ENCODE measurements at regions not wholly inside any gene's neighbourhood (a gene's known extent, or its start where the extent isn't known, plus 50 kb on each side); places are given as distances from the start of the nearest gene placed in this dataset.

GRCh38 chr20:24165301-24166122 lies 176.9 kb upstream of the GGTLC1 start:
- no peak for DNase-seq

DNA sequence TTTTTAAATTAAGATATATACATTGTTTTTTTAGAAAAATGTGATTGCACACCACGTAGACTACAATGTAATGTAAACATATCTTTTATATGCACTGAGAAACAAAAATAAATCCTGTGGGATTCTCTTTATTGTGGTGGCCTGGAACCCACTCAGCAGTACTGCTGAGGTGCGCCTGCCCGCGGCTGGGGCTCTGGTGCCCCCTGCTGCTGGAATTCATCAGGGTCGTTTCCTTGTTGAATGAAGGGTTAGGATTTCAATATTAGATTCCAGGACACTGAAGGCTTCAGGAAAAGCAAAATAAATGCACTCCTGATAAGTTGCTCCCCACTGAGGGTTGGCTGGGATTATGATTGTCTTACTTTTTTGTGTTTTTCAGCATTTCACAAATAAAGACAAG lies 175.8 kb upstream of the GGTLC1 start:
- DNase-seq, result peak; percentile 48 to 57

GRCh38 chr20:24163506-24163905 lies 174.9 kb upstream of the GGTLC1 start:
- DNase-seq, result no peak

DNA sequence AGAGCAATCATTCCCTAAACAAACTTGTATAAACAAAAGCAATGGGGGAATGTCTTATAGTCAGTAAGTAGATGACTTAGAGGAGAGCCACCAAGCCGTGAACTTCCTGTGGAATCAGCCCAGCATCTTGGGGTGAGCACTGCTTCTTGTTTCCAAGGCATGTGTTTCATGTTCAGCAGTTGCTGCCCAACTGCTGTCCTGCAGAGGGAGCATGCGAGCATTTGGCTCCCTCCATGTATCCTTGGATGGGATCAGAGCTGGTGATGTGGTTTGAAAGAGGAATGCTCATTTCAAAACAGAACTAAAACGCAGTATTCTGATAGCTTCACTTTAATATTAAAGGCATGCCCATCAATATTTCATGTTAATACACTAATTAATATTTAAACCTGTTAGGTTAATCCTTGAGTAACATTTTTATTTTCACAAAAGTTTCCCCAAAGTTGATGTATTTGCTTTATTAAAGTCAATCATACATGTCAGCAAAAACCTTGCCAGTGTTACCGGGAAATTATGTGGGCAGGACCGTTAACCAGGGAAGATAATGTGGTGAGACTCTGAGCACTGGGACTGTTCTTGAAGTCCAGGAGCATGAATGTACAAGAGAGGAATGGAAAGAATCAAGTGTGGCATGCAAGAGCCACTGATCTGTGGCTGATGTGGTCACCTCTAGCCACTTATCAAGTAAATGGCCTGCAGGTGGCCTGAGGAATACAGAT lies 172.1 kb upstream of the GGTLC1 start:
- peak; percentile 27 to 34 for DNase-seq

- no peak for DNase-seq
These were observed 169.7 kb upstream of the GGTLC1 start for GRCh38 chr20:24158281-24158680.

GRCh38 chr20:24157213-24157612 lies 168.6 kb upstream of the GGTLC1 start:
- peak in 1 of 2 experiments; percentile 40 for DNase-seq

DNA sequence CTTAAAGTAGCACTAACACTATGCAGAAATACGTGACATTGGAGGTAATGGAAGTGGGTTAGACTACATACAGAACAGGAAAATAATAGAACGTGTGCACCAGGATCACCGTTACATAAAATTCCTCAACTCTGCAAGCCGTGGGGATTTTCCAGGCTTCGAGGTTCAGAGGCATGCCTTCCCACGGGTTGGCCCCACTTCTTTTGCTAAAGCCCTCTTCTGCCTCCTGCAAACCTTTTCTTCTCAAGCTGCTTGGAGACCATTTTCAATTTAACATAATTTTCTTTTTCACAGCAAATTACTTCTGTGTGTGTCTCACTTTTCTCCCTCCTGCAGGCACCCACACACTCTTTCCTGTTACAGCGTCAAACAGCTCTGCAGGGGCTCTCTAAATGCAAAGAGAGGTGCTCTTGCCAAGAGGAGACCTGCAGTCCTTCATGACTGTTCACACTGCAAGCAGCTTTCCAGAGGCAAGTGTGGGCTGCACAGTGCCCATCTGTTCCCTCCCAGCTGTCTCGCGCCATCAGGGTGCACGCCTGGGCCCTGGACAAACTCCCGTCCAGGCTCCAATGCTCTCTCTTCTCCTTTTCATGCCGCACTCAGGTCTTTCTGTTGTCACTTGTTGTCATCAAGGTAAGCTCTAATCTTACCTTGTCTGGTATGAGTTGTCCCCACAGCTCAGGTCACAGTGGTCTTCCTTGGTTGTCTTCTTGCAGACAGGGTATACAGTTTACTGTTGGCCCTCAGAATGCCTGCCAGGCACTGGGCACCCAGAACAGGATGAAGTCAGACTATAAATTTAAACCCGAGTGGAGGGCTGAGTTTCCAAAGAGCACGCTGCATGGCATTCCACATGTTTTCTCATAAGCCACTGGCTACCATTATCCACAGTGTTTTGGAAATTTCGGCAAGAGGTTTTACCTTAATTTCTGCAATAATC lies 164.8 kb upstream of the GGTLC1 start:
- DNase-seq, result no peak

GRCh38 chr20:24151621-24152294 lies 163.2 kb upstream of the GGTLC1 start:
- DNase-seq, result no peak

DNA sequence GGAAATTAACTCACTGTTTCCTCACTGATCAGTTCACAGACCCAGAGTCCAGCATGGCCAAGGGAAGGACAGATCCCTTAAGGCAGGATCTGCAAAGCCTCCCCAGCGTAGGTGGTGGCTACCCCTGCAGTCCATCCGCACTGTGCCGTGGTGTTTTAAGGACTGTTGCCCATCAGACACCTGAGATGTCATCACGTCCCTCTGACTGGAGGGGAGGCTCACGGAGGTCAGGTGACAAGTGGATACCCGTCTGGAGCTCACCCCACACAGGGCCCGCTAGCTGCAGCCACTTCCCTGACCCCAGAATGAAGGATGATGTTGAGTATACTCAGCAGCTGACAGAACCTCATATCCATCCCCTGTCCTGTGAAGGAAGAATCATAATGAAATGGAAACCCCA lies 161.8 kb upstream of the GGTLC1 start:
- DNase-seq, result no peak

DNA sequence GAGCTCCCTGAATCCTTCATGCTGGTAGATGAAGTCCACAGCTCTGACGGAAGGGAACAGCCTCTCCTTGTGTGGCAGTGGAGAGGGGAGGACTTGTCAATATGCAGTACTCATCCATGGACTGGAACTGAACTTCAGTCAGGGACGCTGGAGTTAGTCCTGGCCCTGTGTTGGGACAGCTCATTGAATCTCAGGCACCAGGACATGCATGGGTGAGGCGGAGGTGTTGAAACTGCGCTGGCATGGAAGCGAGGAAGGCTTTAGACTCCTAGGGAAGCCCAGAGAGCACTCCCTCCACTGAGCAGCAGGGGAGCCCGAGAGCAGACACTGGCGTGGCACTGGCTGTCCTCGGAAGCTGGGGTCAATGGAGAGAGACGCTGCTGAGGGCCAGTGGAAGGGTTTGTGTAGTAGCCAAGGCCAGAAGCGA lies 161.3 kb upstream of the GGTLC1 start:
- peak in 1 of 2 experiments; percentile 24 for DNase-seq

DNA sequence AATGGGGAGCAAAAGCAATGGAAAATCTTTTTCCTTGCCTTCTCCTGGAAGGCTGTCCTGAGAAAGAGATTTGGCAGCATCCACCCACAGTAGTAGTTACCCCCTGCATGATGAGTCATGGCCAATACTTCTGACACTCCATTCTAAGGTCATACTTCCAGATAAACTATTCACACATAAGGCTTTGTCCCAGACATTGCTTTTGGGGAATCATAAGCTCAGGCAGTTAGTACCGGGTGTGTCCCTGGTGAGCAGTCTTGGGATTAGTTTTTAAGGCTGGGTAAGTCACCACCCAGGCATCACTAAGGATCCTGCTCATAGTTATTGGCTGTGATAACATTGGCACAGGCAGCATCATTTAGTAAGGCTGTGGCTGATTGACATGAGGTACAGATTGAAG lies 160.6 kb upstream of the GGTLC1 start:
- DNase-seq, result no peak

DNA sequence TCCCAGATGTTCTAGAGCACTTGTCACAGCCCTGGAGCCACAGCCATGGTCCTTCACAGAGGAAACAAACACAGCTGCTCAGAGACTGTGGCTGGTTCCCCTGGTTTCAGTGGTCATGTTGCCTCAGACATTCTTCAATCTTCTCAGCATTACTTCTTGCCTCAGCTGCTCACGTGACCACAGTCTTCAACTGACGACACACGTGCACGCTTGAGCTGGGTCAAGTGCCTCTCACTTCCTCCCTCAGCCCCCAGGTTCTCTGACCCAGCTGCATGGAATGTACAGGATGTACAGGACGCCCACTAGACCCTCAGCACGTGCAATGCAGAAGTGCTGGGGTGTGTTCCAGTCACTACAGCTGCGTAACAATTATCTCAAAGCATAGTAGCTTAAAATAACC lies 159.8 kb upstream of the GGTLC1 start:
- no peak for DNase-seq

DNA sequence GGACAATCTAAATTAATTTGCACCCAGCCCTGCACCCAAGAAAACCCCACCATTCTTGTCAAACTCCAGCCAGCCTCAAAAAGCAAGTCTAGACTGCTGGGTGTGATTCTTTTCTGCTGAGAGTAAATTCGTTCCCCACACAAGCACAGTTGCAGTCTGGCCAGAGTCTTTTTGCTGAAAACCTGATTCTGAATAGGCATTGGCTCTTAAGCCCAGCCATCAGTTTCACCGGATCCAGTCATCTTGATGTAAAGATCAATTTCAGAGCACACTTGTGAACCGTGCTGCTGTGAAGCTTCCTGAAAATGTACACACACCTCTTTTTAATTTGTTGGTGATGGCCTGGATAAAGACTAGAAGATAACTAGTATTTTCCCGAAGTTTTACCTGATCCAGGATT lies 159.4 kb upstream of the GGTLC1 start:
- DNase-seq, result no peak

DNA sequence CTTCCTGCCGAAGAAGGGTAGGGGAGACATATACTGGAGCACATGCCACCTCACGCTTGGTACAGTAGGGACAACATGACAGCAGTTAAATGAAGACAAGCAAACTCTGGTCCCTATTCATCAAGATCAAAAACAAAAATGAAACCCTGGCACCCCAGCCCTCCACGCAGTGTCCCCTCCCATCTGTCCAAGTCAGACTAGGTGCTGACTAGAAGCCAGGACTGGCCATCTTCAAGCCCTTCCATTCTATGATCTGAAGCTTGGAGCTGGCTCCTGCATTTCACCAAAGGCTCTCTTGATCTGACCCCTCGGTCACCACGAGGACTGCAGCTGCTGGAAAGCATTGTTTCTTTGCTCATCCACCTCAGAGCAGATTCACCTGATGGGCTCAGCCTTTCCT lies 158.9 kb upstream of the GGTLC1 start:
- DNase-seq, result no peak

DNA sequence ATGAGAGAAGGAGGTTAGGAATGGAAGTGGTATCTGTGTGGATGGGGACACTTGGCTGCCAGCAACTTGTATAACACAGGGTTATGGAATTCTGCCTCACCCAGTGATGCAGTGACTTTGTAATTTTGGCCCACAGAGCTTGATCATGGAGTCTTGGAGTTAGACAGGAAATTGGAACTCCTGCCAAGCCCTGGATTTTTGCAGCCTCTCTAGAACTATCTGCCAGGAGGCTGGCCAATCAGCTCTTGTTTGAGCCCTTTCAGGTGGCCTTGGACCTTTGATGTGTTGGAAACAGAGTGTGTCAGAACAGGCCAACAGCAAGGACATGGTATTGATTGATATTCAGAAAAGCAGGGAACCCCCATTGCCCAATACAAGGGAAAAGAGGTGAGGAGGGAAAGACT lies 157.7 kb upstream of the GGTLC1 start:
- DNase-seq, result no peak

DNA sequence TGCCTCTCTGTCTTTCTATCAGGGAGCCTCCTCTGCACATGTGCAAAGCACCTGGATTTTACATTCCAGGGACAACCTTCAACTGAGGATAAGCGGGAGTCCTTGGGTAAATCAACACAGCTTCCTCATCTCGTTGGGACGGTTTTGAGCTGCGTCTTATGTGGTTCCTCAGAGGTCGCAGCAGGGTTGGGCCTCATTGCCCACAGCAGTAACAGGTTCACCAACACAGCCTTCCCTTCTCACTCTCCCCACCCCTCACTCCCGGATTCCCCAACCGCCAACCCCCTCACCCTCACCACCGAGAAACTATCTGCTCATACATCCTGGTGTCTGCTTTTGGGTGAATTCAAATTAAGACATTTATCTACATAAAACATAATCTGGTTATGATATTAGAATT lies 155.8 kb upstream of the GGTLC1 start:
- no peak for DNase-seq

- DNase-seq, result no peak
These were observed 152.5 kb upstream of the GGTLC1 start for GRCh38 chr20:24141111-24141510.

GRCh38 chr20:24139846-24140245 lies 151.3 kb upstream of the GGTLC1 start:
- DNase-seq, result no peak

GRCh38 chr20:24138951-24139350 lies 150.4 kb upstream of the GGTLC1 start:
- DNase-seq, result no peak

- no peak for DNase-seq
These were observed 149.7 kb upstream of the GGTLC1 start for GRCh38 chr20:24138196-24138857.

GRCh38 chr20:24136659-24137246 lies 148.2 kb upstream of the GGTLC1 start:
- no peak for DNase-seq

- DNase-seq, result no peak
These were observed 147.2 kb upstream of the GGTLC1 start for GRCh38 chr20:24135781-24136180.
